Keratinocyte (primary cell): ENCODE measurements at regions not wholly inside any gene's neighbourhood (a gene's known extent, or its start where the extent isn't known, plus 50 kb on each side); places are given as distances from the start of the nearest gene placed in this dataset.

Experiments used
- EZH2 ChIP-seq: IDR thresholded peaks from one replicate; pipeline ENCODE4 v1.6.1; 2012; ENCODE audit warnings: inconsistent platforms, mild to moderate bottlenecking, low read length, moderate library complexity
- TF ChIP-seq, protein P1 (sequence below), 3 experiments: IDR thresholded peaks in 1 of 3; conservative IDR thresholded peaks in 1 of 3; optimal IDR thresholded peaks in 1 of 3; 2 replicates in 2 of 3; 3 replicates in 1 of 3; pipeline versions ENCODE3 to v1.5.1; 2011; ENCODE audit warnings: low read length in 3 of 3, mild to moderate bottlenecking in 3 of 3, moderate library complexity in 2 of 3, control low read depth in 1 of 3, inconsistent platforms in 1 of 3; ENCODE audit not compliant: insufficient read depth in 2 of 3; ENCODE audit errors: extremely low read depth in 1 of 3

DNA sequence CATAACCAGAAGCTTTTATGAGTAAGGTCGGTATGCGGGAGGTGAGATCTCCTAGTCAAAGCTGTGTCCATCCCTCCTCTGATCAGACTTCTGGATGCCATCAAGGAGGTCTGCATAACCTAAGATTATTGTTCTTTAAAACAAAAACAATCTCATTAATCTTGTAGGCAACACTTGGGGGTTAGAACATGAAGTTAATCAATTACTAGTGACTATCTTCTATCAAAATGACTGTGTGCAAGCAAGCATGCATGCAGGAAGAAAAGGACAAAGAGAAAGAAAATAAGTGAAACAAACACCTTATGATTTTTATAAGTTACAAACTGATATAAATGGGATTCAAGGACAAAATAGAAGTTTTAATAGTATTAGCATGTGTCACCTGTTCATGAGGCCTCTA is 2435.9 kb upstream of the PCDH20 start:
- TF ChIP-seq, protein P1, sequence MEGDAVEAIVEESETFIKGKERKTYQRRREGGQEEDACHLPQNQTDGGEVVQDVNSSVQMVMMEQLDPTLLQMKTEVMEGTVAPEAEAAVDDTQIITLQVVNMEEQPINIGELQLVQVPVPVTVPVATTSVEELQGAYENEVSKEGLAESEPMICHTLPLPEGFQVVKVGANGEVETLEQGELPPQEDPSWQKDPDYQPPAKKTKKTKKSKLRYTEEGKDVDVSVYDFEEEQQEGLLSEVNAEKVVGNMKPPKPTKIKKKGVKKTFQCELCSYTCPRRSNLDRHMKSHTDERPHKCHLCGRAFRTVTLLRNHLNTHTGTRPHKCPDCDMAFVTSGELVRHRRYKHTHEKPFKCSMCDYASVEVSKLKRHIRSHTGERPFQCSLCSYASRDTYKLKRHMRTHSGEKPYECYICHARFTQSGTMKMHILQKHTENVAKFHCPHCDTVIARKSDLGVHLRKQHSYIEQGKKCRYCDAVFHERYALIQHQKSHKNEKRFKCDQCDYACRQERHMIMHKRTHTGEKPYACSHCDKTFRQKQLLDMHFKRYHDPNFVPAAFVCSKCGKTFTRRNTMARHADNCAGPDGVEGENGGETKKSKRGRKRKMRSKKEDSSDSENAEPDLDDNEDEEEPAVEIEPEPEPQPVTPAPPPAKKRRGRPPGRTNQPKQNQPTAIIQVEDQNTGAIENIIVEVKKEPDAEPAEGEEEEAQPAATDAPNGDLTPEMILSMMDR (optimal IDR thresholded peaks at IDR 0.05 in 1 of 3, IDR thresholded peaks at IDR 0.05 in 1 of 3, conservative IDR thresholded peaks at IDR 0.05 in 1 of 3; ENCODE audit: extremely low read depth in 1 of 3, insufficient read depth in 2 of 3, low read length in 3 of 3): no peak
- TF ChIP-seq EZH2: no peak
